DOHH2 (cell line): ENCODE measurements at regions not wholly inside any gene's neighbourhood (a gene's known extent, or its start where the extent isn't known, plus 50 kb on each side); places are given as distances from the start of the nearest gene placed in this dataset.

Experiments used
- EZH2phosphoT487 ChIP-seq: fragments of 200-600 bp; sonication (generic); IDR thresholded peaks from 2 replicates; pipeline ENCODE4 v1.6.1; 2017; ENCODE audit warnings: borderline replicate concordance, mild to moderate bottlenecking, antibody characterized with exemption, low read length, moderate library complexity, mixed read lengths
- TF ChIP-seq, protein P1 (sequence below): fragments of 200-600 bp; sonication (generic); IDR thresholded peaks from one replicate; pipeline ENCODE4 v1.5.1; 2014; ENCODE audit warnings: antibody characterized with exemption, mild to moderate bottlenecking, low read depth, low read length; ENCODE audit not compliant: poor library complexity, severe bottlenecking

DNA sequence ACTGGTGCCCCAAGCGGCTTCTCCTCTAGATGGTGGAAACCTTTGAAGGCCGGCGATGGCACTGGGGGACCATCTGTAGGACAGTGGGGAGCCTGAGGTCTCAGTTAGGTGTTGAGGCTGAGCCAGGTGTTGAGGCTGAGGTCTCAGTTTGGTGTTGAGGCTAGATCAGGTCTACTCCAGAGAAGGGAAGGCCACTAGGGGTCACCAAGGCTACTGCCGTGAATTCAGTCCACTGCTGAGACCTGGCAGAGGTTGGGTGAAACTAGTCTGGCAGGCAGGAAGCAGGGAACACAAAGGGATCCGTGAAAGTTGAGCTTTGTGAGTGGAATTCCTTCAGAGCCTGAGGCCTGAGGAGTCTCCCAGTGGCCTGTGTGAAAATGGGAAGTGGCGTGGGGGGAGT lies 123.8 kb upstream of the FGF3 start:
- TF ChIP-seq, protein P1, sequence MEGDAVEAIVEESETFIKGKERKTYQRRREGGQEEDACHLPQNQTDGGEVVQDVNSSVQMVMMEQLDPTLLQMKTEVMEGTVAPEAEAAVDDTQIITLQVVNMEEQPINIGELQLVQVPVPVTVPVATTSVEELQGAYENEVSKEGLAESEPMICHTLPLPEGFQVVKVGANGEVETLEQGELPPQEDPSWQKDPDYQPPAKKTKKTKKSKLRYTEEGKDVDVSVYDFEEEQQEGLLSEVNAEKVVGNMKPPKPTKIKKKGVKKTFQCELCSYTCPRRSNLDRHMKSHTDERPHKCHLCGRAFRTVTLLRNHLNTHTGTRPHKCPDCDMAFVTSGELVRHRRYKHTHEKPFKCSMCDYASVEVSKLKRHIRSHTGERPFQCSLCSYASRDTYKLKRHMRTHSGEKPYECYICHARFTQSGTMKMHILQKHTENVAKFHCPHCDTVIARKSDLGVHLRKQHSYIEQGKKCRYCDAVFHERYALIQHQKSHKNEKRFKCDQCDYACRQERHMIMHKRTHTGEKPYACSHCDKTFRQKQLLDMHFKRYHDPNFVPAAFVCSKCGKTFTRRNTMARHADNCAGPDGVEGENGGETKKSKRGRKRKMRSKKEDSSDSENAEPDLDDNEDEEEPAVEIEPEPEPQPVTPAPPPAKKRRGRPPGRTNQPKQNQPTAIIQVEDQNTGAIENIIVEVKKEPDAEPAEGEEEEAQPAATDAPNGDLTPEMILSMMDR: no peak
- no peak for TF ChIP-seq EZH2phosphoT487
